ENCODE measurements at regions not wholly inside any gene's neighbourhood (a gene's known extent, or its start where the extent isn't known, plus 50 kb on each side); places are given as distances from the start of the nearest gene placed in this dataset.

GRCh38 chr6:164455835-164456234 is 853.6 kb downstream of the C6orf118 start:
- ATAC-seq (ENCODE audit: low read depth in 2 of 2) (no peak), DNase-seq (no peak)
- Mint-ChIP-seq H3K27me3 (no peaks in the 10 kb centered on the region), H3K36me3 (no peaks in the 10 kb centered on the region), H3K27ac (no peak overlapping the region), H3K9me3 (peaks cover 0 to 7% (median 1%) of the 10 kb centered on the region in 7 donors), H3K4me1 (no peaks in the 10 kb centered on the region), H3K4me3 (no peak overlapping the region)

GRCh38 chr6:164453835-164454234 is 855.6 kb downstream of the C6orf118 start:
- H3K36me3 Mint-ChIP-seq, result no peaks in the 10 kb centered on the region

GRCh38 chr6:164442572-164442971 is 866.8 kb downstream of the C6orf118 start:
- Mint-ChIP-seq H3K9me3 (peaks cover 0 to 19% (median 10%) of the 10 kb centered on the region in 7 donors), H3K4me3 (no peak overlapping the region), H3K4me1 (no peaks in the 10 kb centered on the region), H3K36me3 (no peaks in the 10 kb centered on the region), H3K27ac (no peak overlapping the region), H3K27me3 (no peaks in the 10 kb centered on the region)
- ATAC-seq (ENCODE audit: low read depth in 2 of 2) (no peak), DNase-seq (no peak)

More at GRCh38 chr6:164453835-164454234, 855.6 kb downstream of the C6orf118 start:
- H3K27ac Mint-ChIP-seq, result no peak overlapping the region
- H3K27me3 Mint-ChIP-seq, result no peaks in the 10 kb centered on the region
- no peaks in the 10 kb centered on the region for H3K4me1 Mint-ChIP-seq
- peaks cover 0 to 7% (median 0%) of the 10 kb centered on the region in 7 donors for H3K9me3 Mint-ChIP-seq
- no peak for DNase-seq
- no peak for ATAC-seq (ENCODE audit: low read depth in 2 of 2)
- H3K4me3 Mint-ChIP-seq, result no peak overlapping the region

GRCh38 chr6:164439331-164439730 is 870.1 kb downstream of the C6orf118 start:
- ATAC-seq (ENCODE audit: low read depth in 2 of 2) (no peak), DNase-seq (no peak)
- Mint-ChIP-seq H3K27ac (no peak overlapping the region), H3K27me3 (no peaks in the 10 kb centered on the region), H3K9me3 (peaks cover 1 to 27% (median 11%) of the 10 kb centered on the region in 7 donors), H3K4me3 (no peak overlapping the region), H3K4me1 (no peaks in the 10 kb centered on the region), H3K36me3 (no peaks in the 10 kb centered on the region)

DNA sequence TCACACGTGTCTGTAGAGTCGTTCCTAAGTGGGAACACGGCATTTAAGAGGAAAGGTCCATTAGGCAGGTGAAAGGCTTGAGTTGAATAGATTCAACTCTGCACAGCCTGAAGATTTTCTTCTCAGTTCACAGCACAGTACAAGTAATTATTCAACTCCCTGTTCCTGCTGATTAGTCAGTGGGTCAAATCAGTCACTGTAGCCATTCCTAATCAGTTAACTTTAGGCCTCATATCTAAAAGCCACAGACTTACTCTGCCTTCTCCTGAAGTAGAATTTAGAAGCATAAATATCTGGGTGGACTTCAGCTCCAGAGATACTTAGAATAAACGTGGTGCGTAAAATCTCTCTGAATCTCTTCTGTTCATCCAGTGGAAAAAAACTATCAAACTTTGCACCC is 872.4 kb downstream of the C6orf118 start:
- H3K27ac Mint-ChIP-seq, result no peak overlapping the region
- no peak for ATAC-seq (ENCODE audit: low read depth in 2 of 2)
- H3K4me3 Mint-ChIP-seq, result no peak overlapping the region
- H3K27me3 Mint-ChIP-seq, result no peaks in the 10 kb centered on the region
- H3K36me3 Mint-ChIP-seq, result no peaks in the 10 kb centered on the region
- peaks cover 0 to 21% (median 7%) of the 10 kb centered on the region in 7 donors for H3K9me3 Mint-ChIP-seq
- H3K4me1 Mint-ChIP-seq, result no peaks in the 10 kb centered on the region
- no peak for DNase-seq

DNA sequence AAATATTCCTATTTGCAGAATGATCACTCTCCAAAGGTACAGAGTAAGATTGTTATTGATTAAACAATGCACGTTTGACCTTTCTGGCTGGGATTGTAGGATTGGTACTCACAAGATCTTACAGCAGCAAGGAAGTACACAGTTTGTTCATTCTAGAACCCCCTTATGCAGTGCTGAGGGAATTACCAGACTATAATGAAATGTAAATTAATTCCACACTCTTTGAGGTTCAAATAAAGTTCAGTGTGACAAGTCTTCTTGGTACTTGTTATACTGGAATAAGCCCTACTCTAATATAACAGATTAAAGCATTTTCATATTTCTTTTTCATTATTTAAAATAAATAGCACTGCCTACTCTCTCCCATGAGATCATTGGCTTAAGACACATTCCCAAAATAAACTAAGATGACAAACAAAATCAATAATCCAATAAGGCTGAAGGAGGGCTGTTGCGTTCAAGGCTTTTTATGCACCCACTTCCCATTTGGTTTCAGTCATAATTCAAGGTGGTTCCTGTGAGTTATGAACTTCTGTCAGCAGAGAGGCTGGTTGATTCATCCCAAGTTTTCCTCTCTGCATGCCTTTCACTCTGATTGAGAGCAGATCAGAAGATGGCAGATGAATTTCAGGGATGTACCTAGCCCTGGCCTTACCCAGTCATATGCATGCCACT is 881.5 kb downstream of the C6orf118 start:
- H3K9me3 Mint-ChIP-seq, result peaks cover 4 to 14% (median 10%) of the 10 kb centered on the region in 7 donors
- H3K36me3 Mint-ChIP-seq, result no peaks in the 10 kb centered on the region
- no peaks in the 10 kb centered on the region for H3K4me1 Mint-ChIP-seq
- H3K4me3 Mint-ChIP-seq, result no peak overlapping the region
- ATAC-seq (ENCODE audit: low read depth in 2 of 2) (no peak), DNase-seq (no peak)
- no peaks in the 10 kb centered on the region for H3K27me3 Mint-ChIP-seq
- H3K27ac Mint-ChIP-seq, result no peak overlapping the region

- no peaks in the 10 kb centered on the region for H3K27me3 Mint-ChIP-seq
- no peaks in the 10 kb centered on the region for H3K36me3 Mint-ChIP-seq
- H3K9me3 Mint-ChIP-seq, result peaks cover 11 to 26% (median 18%) of the 10 kb centered on the region in 7 donors
- H3K4me1 Mint-ChIP-seq, result no peaks in the 10 kb centered on the region
- no peak overlapping the region for H3K27ac Mint-ChIP-seq
- H3K4me3 Mint-ChIP-seq, result no peak overlapping the region
- DNase-seq, result no peak
- ATAC-seq (ENCODE audit: low read depth in 2 of 2), result no peak
Observed at GRCh38 chr6:164424489-164424888, 884.9 kb downstream of the C6orf118 start.

DNA sequence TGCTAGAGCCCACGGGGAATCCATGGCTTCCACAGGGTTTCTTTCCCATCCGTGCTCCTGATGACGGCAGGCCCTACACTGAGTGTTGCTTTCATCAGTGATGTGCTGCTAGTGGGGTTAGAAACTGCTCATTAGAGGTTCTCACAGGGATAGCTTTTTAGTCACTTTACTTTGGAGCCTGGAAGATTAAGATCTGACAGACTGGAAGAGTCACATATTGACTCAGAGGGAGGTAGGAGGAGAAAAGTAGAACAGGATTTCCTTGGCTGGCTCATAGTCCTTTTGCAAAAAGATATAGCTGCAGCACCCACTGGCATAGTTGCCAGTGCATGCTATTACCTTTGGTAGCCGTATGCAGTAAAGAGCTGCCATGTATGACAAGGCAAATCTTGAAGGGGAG is 890.3 kb downstream of the C6orf118 start:
- H3K27ac Mint-ChIP-seq, result no peak overlapping the region
- DNase-seq (no peak), ATAC-seq (ENCODE audit: low read depth in 2 of 2) (no peak)
- no peaks in the 10 kb centered on the region for H3K27me3 Mint-ChIP-seq
- no peak overlapping the region for H3K4me3 Mint-ChIP-seq
- H3K4me1 Mint-ChIP-seq, result no peaks in the 10 kb centered on the region
- no peaks in the 10 kb centered on the region for H3K36me3 Mint-ChIP-seq
- peaks cover 15 to 26% (median 18%) of the 10 kb centered on the region in 7 donors for H3K9me3 Mint-ChIP-seq

DNA sequence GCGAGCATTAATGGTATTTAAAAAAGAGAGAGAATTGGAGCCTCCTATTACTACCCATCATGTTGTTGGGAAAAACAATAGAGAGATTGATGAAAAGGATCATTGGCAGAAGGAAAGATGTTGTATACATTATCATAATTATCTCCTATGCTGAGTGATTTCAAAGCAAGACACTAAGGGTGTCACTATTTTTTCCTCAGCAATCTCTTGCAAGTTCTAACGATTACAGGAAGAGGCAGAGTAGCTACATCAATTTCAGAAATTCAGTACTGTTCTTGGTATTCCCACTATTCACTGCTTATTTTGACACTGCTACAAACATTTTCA is 891.2 kb downstream of the C6orf118 start:
- no peak for ATAC-seq (ENCODE audit: low read depth in 2 of 2)
- Mint-ChIP-seq H3K27me3 (no peaks in the 10 kb centered on the region), H3K9me3 (peaks cover 9 to 26% (median 17%) of the 10 kb centered on the region in 7 donors), H3K36me3 (no peaks in the 10 kb centered on the region), H3K4me1 (no peaks in the 10 kb centered on the region), H3K4me3 (no peak overlapping the region), H3K27ac (no peak overlapping the region)
- DNase-seq, result no peak

- H3K36me3 Mint-ChIP-seq, result no peaks in the 10 kb centered on the region
- DNase-seq (no peak), ATAC-seq (ENCODE audit: low read depth in 2 of 2) (no peak)
- H3K4me3 Mint-ChIP-seq, result no peak overlapping the region
- peaks cover 9 to 27% (median 17%) of the 10 kb centered on the region in 7 donors for H3K9me3 Mint-ChIP-seq
- no peaks in the 10 kb centered on the region for H3K4me1 Mint-ChIP-seq
- no peak overlapping the region for H3K27ac Mint-ChIP-seq
- H3K27me3 Mint-ChIP-seq, result no peaks in the 10 kb centered on the region
Observed at GRCh38 chr6:164417537-164418261, 891.7 kb downstream of the C6orf118 start.

DNA sequence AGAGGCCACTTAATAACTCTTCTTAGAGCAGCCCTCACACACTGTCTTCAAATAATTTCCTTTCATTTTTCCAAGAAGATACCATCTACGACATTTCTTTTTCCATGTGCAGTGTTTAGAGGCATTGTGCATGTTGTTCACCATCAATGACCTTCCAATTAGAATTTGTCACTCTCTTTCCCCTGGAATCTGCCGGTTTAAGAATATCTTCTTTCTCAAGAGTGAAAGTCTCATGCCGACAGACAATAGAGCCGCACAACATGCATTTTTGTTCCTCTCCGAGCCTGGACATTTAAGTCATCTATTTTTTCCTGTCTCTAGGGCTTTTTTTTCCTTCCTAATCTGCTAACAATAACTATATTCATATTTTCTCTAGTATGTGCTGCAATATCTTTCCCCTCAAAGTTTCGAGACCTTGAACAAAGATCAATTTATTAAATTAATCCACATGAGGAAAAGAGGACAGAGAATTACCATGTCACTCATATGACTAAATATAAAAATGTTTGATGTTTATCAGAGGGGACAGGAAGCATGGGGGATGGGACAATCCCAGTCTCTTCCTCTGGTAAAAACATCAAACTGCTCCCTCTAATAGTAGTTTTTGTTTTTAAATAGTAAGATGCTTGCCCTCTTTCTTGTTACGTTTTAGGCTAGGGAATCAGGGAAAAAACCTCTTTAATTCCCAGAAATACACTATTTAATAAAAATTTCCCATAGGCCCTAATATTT is 893.4 kb downstream of the C6orf118 start:
- Mint-ChIP-seq H3K36me3 (no peaks in the 10 kb centered on the region), H3K9me3 (peaks cover 2 to 17% (median 3%) of the 10 kb centered on the region in 7 donors), H3K4me1 (no peaks in the 10 kb centered on the region), H3K4me3 (no peak overlapping the region), H3K27me3 (no peaks in the 10 kb centered on the region), H3K27ac (no peak overlapping the region)
- ATAC-seq (ENCODE audit: low read depth in 2 of 2), result no peak
- no peak for DNase-seq

DNA sequence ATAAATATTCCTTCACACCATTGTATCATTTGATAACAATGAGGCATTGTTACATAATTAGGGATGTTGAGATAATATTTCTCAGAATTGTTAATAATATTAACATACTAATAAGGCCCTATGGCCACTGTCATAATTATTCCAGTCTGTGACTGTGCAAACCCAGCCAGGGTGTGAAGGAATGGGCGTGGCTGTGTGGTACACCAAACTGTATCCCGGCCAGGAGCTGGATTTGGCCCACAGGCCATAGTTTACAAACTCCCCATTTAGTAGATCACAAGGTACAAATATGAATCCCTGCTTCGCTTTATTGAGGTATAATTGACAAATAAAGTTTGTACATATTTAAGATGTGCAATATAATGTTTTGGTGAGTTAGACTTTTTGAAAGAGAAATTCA is 894.7 kb downstream of the C6orf118 start:
- H3K36me3 Mint-ChIP-seq, result no peaks in the 10 kb centered on the region
- peaks cover 0 to 12% (median 3%) of the 10 kb centered on the region in 7 donors for H3K9me3 Mint-ChIP-seq
- no peaks in the 10 kb centered on the region for H3K27me3 Mint-ChIP-seq
- DNase-seq (no peak), ATAC-seq (ENCODE audit: low read depth in 2 of 2) (no peak)
- H3K27ac Mint-ChIP-seq, result no peak overlapping the region
- H3K4me1 Mint-ChIP-seq, result no peaks in the 10 kb centered on the region
- H3K4me3 Mint-ChIP-seq, result no peak overlapping the region

DNA sequence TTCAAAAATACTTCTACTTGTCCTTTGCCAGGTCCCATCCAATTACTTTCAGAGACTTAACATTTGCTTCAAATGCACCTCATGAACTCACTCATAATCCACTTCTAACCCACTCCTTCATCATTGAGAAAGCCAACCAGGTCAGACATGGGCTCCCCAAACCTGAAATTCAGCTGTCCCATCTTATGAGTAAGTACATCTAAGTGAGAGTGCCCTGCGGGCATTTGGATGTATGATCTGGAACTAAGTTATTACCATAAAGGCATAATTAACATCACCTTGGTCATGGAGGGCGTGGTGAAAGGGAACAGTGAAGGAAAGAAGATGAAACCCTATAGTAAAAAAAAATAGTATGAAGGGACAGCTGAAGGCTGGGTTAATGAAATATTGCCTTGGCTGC is 896.8 kb downstream of the C6orf118 start:
- H3K36me3 Mint-ChIP-seq, result no peaks in the 10 kb centered on the region
- DNase-seq, result no peak
- no peak overlapping the region for H3K27ac Mint-ChIP-seq
- ATAC-seq (ENCODE audit: low read depth in 2 of 2), result no peak
- H3K27me3 Mint-ChIP-seq, result no peaks in the 10 kb centered on the region
- H3K9me3 Mint-ChIP-seq, result peaks cover 0 to 12% (median 3%) of the 10 kb centered on the region in 7 donors
- no peaks in the 10 kb centered on the region for H3K4me1 Mint-ChIP-seq
- no peak overlapping the region for H3K4me3 Mint-ChIP-seq

DNA sequence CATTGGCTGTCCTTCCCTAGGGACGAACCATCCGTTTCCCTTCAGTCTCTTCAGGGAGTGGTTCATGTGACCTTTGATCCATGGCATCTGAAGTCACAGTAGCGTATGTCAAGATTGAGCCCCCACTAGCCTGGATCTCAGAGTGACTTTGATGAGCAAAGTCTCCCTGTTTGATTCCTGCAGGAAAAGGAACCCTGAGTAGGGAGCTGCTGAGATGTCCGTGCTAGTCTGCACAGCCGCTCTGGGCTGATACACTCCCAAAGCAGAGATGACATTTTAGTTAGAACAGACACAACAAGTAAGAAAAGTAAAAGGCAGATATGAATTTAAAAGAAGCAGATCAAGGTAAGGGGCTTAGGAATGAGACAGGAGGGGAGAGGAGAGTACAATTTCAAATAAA is 899.4 kb downstream of the C6orf118 start:
- no peaks in the 10 kb centered on the region for H3K4me1 Mint-ChIP-seq
- DNase-seq (no peak), ATAC-seq (ENCODE audit: low read depth in 2 of 2) (no peak)
- no peaks in the 10 kb centered on the region for H3K27me3 Mint-ChIP-seq
- H3K4me3 Mint-ChIP-seq, result no peak overlapping the region
- H3K36me3 Mint-ChIP-seq, result no peaks in the 10 kb centered on the region
- H3K9me3 Mint-ChIP-seq, result peaks cover 0 to 13% (median 5%) of the 10 kb centered on the region in 7 donors
- H3K27ac Mint-ChIP-seq, result no peak overlapping the region
